Astrocyte of the cerebellum (primary cell): ENCODE measurements at regions not wholly inside any gene's neighbourhood (a gene's known extent, or its start where the extent isn't known, plus 50 kb on each side); places are given as distances from the start of the nearest gene placed in this dataset.

Experiments
- DNase-seq: peaks from one replicate; pipeline ENCODE4 v3.0.0-alpha.2; 2011; ENCODE audit warnings: low read depth
- H3K4me3 ChIP-seq: 2 replicates; pipeline ENCODE4 v1.5.1; 2011; ENCODE audit warnings: mild to moderate bottlenecking, low read depth, low read length, moderate library complexity
- in situ Hi-C: cut with HindIII; loops from 2 replicates; pipeline ENCODE4 v1.10.0; 2017; ENCODE audit warnings: low sequenced_read_pairs
- TF ChIP-seq, protein P1 (sequence below): IDR thresholded peaks from 2 replicates; pipeline ENCODE4 v1.5.1; 2012; ENCODE audit warnings: low read length, low read depth, moderate library complexity, mild to moderate bottlenecking; ENCODE audit errors: missing control alignments

GRCh38 chr2:20106746-20107145 lies 55.3 kb upstream of the LAPTM4A start:
- in situ Hi-C loops, result no loop called here
- DNase-seq, result no peak
- TF ChIP-seq, protein P1, sequence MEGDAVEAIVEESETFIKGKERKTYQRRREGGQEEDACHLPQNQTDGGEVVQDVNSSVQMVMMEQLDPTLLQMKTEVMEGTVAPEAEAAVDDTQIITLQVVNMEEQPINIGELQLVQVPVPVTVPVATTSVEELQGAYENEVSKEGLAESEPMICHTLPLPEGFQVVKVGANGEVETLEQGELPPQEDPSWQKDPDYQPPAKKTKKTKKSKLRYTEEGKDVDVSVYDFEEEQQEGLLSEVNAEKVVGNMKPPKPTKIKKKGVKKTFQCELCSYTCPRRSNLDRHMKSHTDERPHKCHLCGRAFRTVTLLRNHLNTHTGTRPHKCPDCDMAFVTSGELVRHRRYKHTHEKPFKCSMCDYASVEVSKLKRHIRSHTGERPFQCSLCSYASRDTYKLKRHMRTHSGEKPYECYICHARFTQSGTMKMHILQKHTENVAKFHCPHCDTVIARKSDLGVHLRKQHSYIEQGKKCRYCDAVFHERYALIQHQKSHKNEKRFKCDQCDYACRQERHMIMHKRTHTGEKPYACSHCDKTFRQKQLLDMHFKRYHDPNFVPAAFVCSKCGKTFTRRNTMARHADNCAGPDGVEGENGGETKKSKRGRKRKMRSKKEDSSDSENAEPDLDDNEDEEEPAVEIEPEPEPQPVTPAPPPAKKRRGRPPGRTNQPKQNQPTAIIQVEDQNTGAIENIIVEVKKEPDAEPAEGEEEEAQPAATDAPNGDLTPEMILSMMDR, result peak; percentile 55
- H3K4me3 ChIP-seq, result no peak overlapping the region

DNA sequence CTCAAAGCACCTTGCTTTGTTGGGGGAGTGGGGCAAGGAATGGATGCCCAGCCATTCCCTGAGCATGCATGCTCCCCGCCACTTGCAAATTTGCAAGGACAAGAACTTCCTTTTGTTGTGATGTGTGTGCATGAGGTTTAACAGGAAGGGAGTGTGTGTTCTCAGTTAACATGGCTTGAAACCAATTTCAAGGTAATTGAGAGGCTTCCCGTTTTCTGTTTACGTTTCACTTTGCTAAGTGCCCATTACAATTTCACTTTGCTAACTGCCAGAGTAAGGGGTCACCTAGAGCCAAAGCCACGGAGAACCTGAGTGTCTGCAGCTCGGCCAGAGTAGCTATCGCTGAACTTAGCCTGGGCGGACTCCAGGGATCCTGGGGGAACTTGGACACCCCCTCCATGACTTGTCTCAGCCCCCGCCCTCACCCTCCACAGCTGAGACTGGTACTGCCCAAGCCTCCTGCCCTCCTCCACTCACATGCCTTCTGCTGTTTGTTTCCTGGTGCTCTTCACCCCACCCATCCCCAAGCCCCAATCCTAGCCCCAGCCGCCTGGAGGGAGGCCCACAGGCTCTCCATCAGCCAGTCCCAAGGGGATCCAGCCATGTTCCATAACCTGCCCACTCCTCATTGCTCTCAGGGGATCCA lies 53.6 kb upstream of the LAPTM4A start:
- TF ChIP-seq, protein P1, result no peak
- DNase-seq, result no peak
- in situ Hi-C loops, result no loop called here
- no peak overlapping the region for H3K4me3 ChIP-seq

- H3K4me3 ChIP-seq, result no peak overlapping the region
- TF ChIP-seq, protein P1, result no peak
- in situ Hi-C loops, result no loop called here
- no peak for DNase-seq
These were observed 52.1 kb upstream of the LAPTM4A start for GRCh38 chr2:20103530-20103929.
